ENCODE measurements at regions not wholly inside any gene's neighbourhood (a gene's known extent, or its start where the extent isn't known, plus 50 kb on each side); places are given as distances from the start of the nearest gene placed in this dataset.
"Not testable (repeated sequence)": the region's sequence is repeated elsewhere in the genome, so short reads cannot be mapped to it uniquely, and the experiment has no call there.

DNA sequence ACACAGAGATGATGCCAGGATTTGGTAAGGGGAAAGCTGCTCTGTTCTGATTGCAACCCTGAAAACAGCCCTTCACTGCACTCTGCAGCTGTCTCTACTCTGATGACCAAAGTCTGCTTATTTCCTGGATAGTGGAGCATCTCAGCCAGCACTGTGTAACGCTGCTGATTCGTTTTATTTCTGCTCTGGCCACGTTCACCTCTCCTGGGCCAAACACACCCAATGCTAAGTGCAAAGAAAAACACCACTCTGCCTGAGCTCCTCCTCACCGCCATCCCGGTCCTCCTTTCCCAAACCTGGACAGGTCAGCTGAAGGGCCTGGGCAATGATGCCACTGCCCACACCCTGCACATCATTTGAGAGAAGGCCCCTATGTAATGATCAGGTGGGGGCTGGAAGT, 529.3 kb upstream of the B3GAT1 start:
- intact Hi-C loops (cut with DNase I) = no loop called here
- Histone ChIP-seq H3K4me3 (replicated peaks in 1 of 3) (no peak overlapping the region), H3K27me3 (no peaks in the 10 kb centered on the region), H3K27ac (peak overlapping the region; percentile 77 to 91 (median 89)), H3K36me3 (no peaks in the 10 kb centered on the region), H3K4me1 (peaks cover 50 to 68% of the 10 kb centered on the region in 2 donors), H3K9me3 (no peaks in the 10 kb centered on the region)
- TF ChIP-seq, protein P1, sequence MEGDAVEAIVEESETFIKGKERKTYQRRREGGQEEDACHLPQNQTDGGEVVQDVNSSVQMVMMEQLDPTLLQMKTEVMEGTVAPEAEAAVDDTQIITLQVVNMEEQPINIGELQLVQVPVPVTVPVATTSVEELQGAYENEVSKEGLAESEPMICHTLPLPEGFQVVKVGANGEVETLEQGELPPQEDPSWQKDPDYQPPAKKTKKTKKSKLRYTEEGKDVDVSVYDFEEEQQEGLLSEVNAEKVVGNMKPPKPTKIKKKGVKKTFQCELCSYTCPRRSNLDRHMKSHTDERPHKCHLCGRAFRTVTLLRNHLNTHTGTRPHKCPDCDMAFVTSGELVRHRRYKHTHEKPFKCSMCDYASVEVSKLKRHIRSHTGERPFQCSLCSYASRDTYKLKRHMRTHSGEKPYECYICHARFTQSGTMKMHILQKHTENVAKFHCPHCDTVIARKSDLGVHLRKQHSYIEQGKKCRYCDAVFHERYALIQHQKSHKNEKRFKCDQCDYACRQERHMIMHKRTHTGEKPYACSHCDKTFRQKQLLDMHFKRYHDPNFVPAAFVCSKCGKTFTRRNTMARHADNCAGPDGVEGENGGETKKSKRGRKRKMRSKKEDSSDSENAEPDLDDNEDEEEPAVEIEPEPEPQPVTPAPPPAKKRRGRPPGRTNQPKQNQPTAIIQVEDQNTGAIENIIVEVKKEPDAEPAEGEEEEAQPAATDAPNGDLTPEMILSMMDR (IDR thresholded peaks at IDR 0.05) = no peak
- no peak for TF ChIP-seq POLR2A (IDR thresholded peaks at IDR 0.05)
- no peak for DNase-seq
- 70 to 80% methylated on average over 5 of the region's 5 CpGs for WGBS, 2 donors

DNA sequence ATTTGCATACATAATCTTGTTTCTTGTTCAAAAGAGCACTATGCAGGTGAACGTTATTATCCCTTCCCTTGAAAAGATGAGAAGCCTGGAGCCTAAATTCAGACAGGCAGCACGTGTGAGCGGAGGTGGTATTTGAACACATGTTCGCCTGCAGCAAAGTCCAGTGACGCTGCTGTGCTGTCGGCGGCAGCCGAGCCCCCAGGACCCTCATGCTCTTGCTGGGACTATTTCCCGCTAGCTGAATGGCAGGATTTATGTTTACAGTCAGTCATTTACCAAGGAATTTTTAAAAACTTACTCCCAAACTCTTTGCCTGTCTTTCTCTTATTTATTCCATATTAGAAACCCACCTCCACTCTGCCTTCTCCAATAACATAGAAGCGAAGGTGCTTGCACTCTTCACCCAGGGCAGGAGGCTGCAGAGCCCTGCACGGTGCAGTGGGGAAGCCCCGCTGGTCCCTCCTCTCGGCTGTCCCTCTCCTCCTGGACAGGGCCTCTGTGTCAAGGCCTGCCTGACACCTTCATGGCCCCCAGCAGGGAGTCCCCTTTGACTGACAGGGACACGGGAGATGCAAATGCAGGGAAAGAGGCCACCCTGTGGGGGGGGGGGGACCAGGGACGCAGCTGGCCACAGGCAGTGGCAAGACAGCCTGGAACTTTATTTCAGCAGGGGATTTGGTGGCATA, 528.5 kb upstream of the B3GAT1 start:
- Histone ChIP-seq H3K9me3 (no peaks in the 10 kb centered on the region), H3K27ac (no peak overlapping the region), H3K36me3 (no peaks in the 10 kb centered on the region), H3K4me3 (replicated peaks in 1 of 3) (no peak overlapping the region), H3K4me1 (peaks cover 43 to 61% of the 10 kb centered on the region in 2 donors), H3K27me3 (no peaks in the 10 kb centered on the region)
- intact Hi-C loops (cut with DNase I) = no loop called here
- 90 to 91% methylated on average over 13 to 15 of the region's 15 CpGs for WGBS, 2 donors
- DNase-seq = no peak
- no peak for TF ChIP-seq POLR2A (IDR thresholded peaks at IDR 0.05)
- TF ChIP-seq, protein P1 (IDR thresholded peaks at IDR 0.05) = no peak

DNA sequence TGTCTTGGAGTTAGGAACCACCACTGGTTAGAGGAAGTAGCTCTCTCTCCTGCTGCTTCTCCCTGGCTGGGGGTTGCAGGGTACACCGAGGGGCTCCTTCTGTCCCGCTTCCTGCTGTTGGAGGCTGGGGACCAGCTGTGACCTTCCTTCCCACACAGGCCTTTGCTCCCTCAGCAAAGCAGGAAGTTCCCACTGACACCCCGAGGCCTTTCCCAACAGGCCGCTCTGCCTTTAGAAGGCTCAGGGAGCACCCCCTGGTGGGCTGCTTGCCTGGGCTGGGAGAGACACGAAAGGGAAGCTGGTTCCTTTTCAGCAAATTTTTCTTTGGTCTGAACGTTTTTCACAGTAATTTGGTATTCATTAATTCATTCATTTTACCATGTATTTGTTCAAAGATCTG, 527.9 kb upstream of the B3GAT1 start:
- H3K27ac ChIP-seq = no peak overlapping the region
- peaks cover 38 to 56% of the 10 kb centered on the region in 2 donors for H3K4me1 ChIP-seq
- no peaks in the 10 kb centered on the region for H3K36me3 ChIP-seq
- DNase-seq = no peak
- H3K9me3 ChIP-seq = no peaks in the 10 kb centered on the region
- H3K27me3 ChIP-seq = no peaks in the 10 kb centered on the region
- TF ChIP-seq POLR2A (IDR thresholded peaks at IDR 0.05) = no peak
- TF ChIP-seq, protein P1 (IDR thresholded peaks at IDR 0.05) = no peak
- 56 to 62% methylated on average over 6 of the region's 6 CpGs for WGBS, 2 donors
- no peak overlapping the region for H3K4me3 ChIP-seq (replicated peaks in 1 of 3)
- intact Hi-C loops (cut with DNase I) = no loop called here

DNA sequence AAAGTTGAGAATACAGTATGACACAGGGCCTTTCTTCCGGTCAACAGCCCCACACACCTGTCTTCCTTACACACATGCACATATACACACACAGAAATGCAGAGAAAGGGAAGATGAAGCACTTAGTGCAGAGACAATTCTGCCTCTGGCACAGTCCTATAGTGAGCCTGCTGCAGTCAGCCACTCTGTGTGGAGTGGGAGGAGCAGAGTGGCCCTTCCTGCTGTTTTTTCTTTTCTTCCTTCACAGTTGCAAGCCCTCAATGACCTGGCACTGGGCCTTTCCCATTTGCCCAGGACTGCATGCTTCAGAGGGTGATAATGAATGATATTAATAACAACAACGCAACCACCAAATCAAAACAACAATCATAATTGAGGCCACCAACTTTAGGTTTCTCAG, 527.0 kb upstream of the B3GAT1 start:
- 53 to 54% methylated on average over 2 of the region's 2 CpGs for WGBS, 2 donors

DNA sequence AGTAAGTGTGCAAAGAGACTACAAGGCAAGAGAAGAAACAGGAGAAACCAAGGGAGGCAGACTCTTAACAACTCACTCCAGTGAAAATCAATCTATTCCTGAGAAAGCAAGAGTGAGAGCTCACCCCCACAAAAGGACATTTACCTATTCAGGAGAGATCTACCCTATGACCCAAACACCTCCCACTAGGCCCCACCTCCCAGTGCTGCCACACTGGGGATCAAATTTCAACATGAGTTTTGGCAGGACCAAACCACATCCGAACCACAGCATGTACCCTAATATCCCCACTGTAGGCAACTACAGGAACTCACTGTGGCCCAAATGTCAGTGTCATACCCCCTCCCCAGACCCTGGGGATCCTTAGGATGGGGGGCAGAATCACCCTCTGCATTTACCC, 526.2 kb upstream of the B3GAT1 start:
- Histone ChIP-seq H3K36me3 (no peaks in the 10 kb centered on the region), H3K4me3 (replicated peaks in 1 of 3) (no peak overlapping the region), H3K27ac (peak overlapping the region in 1 of 3 donors; percentile 21), H3K27me3 (no peaks in the 10 kb centered on the region), H3K4me1 (peaks cover 22 to 40% of the 10 kb centered on the region in 2 donors), H3K9me3 (no peaks in the 10 kb centered on the region)
- DNase-seq = no peak
- 75 to 82% methylated on average over 1 of the region's 1 CpG for WGBS, 2 donors
- TF ChIP-seq, protein P1 (IDR thresholded peaks at IDR 0.05) = no peak
- TF ChIP-seq POLR2A (IDR thresholded peaks at IDR 0.05) = no peak
- intact Hi-C loops (cut with DNase I) = no loop called here

More for the DNA sequence above, 527.0 kb upstream of the B3GAT1 start:
- H3K9me3 ChIP-seq = no peaks in the 10 kb centered on the region
- H3K27ac ChIP-seq = peak overlapping the region in 2 of 3 donors; percentile 21 to 54
- peaks cover 30 to 48% of the 10 kb centered on the region in 2 donors for H3K4me1 ChIP-seq
- no peaks in the 10 kb centered on the region for H3K27me3 ChIP-seq
- no peaks in the 10 kb centered on the region for H3K36me3 ChIP-seq
- intact Hi-C loops (cut with DNase I) = no loop called here
- TF ChIP-seq, protein P1 (IDR thresholded peaks at IDR 0.05) = no peak
- no peak for TF ChIP-seq POLR2A (IDR thresholded peaks at IDR 0.05)
- DNase-seq = peak; percentile 74 to 83
- no peak overlapping the region for H3K4me3 ChIP-seq (replicated peaks in 1 of 3)

DNA sequence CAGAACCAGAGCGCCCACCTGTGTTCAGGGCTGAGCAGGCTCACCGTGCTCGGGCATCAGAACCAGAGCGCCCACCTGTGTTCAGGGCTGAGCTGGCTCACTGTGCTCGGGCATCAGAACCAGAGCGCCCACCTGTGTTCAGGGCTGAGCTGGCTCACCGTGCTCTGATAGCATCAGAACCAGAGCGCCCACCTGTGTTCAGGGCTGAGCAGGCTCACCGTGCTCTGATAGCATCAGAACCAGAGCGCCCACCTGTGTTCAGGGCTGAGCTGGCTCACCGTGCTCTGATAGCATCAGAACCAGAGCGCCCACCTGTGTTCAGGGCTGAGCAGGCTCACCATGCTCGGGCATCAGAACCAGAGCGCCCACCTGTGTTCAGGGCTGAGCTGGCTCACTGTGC, 525.2 kb upstream of the B3GAT1 start:
- H3K9me3 ChIP-seq; DNase-seq; H3K27ac ChIP-seq; H3K27me3 ChIP-seq; H3K4me3 ChIP-seq (replicated peaks in 1 of 3); intact Hi-C loops (cut with DNase I); H3K36me3 ChIP-seq: not testable (repeated sequence)
- H3K4me1 ChIP-seq = peaks cover 20 to 43% of the 10 kb centered on the region in 2 donors
- 80 to 94% methylated on average over 1 to 8 of the region's 14 CpGs for WGBS, 2 donors

Measured in thyroid gland (tissue), 4 donors.